ENCODE measurements at regions not wholly inside any gene's neighbourhood (a gene's known extent, or its start where the extent isn't known, plus 50 kb on each side); places are given as distances from the start of the nearest gene placed in this dataset.
A peak's percentile ranks its signal among the peaks of the same experiment; 100 is the strongest.

GRCh38 chr13:88590574-88590973, 919.4 kb downstream of the SLITRK5 start:
- WGBS, 3 donors = 6 to 37% (median 13%) methylated on average over 1 of the region's 1 CpG
- Histone ChIP-seq H3K36me3 (ENCODE audit: control insufficient read depth in 3 of 3, insufficient read depth in 2 of 3, low read depth in 1 of 3, low read length in 3 of 3) (no peaks in the 10 kb centered on the region), H3K4me1 (ENCODE audit: control insufficient read depth in 3 of 3, insufficient read depth in 2 of 3, low read depth in 1 of 3, low read length in 2 of 3) (no peaks in the 10 kb centered on the region), H3K27me3 (ENCODE audit: control insufficient read depth in 3 of 3, insufficient read depth in 3 of 3, low read length in 3 of 3) (no peaks in the 10 kb centered on the region), H3K4me3 (ENCODE audit: low read depth in 1 of 3, low read length in 3 of 3) (no peak overlapping the region), H3K27ac (ENCODE audit: low read depth in 1 of 3, low read length in 2 of 3) (no peak overlapping the region), H3K9me3 (ENCODE audit: control insufficient read depth in 2 of 2, insufficient read depth in 1 of 2, low read depth in 1 of 2, low read length in 1 of 2) (peaks cover 0 to 17% of the 10 kb centered on the region in 2 donors)
- peak; percentile 70 for FAIRE-seq
- DNase-seq = no peak

GRCh38 chr13:88592105-88592504, 920.9 kb downstream of the SLITRK5 start:
- Histone ChIP-seq H3K4me3 (ENCODE audit: low read depth in 1 of 3, low read length in 3 of 3) (no peak overlapping the region), H3K27ac (ENCODE audit: low read depth in 1 of 3, low read length in 2 of 3) (no peak overlapping the region), H3K36me3 (ENCODE audit: control insufficient read depth in 3 of 3, insufficient read depth in 2 of 3, low read depth in 1 of 3, low read length in 3 of 3) (no peaks in the 10 kb centered on the region), H3K9me3 (ENCODE audit: control insufficient read depth in 2 of 2, insufficient read depth in 1 of 2, low read depth in 1 of 2, low read length in 1 of 2) (peaks cover 0 to 17% of the 10 kb centered on the region in 2 donors), H3K4me1 (ENCODE audit: control insufficient read depth in 3 of 3, insufficient read depth in 2 of 3, low read depth in 1 of 3, low read length in 2 of 3) (no peaks in the 10 kb centered on the region), H3K27me3 (ENCODE audit: control insufficient read depth in 3 of 3, insufficient read depth in 3 of 3, low read length in 3 of 3) (no peaks in the 10 kb centered on the region)
- DNase-seq (no peak), FAIRE-seq (no peak)
- WGBS, 3 donors = 81 to 86% (median 84%) methylated on average over 1 of the region's 1 CpG

GRCh38 chr13:88601949-88602348, 930.8 kb downstream of the SLITRK5 start:
- H3K27ac ChIP-seq (ENCODE audit: low read depth in 1 of 3, low read length in 2 of 3) = no peak overlapping the region
- DNase-seq (no peak), FAIRE-seq (no peak)
- no peaks in the 10 kb centered on the region for H3K36me3 ChIP-seq (ENCODE audit: control insufficient read depth in 3 of 3, insufficient read depth in 2 of 3, low read depth in 1 of 3, low read length in 3 of 3)
- no peaks in the 10 kb centered on the region for H3K27me3 ChIP-seq (ENCODE audit: control insufficient read depth in 3 of 3, insufficient read depth in 3 of 3, low read length in 3 of 3)
- H3K4me3 ChIP-seq (ENCODE audit: low read depth in 1 of 3, low read length in 3 of 3) = no peak overlapping the region
- peaks cover 0 to 2% of the 10 kb centered on the region in 2 donors for H3K9me3 ChIP-seq (ENCODE audit: control insufficient read depth in 2 of 2, insufficient read depth in 1 of 2, low read depth in 1 of 2, low read length in 1 of 2)
- no peaks in the 10 kb centered on the region for H3K4me1 ChIP-seq (ENCODE audit: control insufficient read depth in 3 of 3, insufficient read depth in 2 of 3, low read depth in 1 of 3, low read length in 2 of 3)
- WGBS, 3 donors = 62 to 79% (median 72%) methylated on average over 2 of the region's 2 CpGs

GRCh38 chr13:88602786-88603777, 931.9 kb downstream of the SLITRK5 start:
- Histone ChIP-seq H3K9me3 (ENCODE audit: control insufficient read depth in 2 of 2, insufficient read depth in 1 of 2, low read depth in 1 of 2, low read length in 1 of 2) (peaks cover 0 to 2% of the 10 kb centered on the region in 2 donors), H3K27me3 (ENCODE audit: control insufficient read depth in 3 of 3, insufficient read depth in 3 of 3, low read length in 3 of 3) (no peaks in the 10 kb centered on the region), H3K4me3 (ENCODE audit: low read depth in 1 of 3, low read length in 3 of 3) (no peak overlapping the region), H3K36me3 (ENCODE audit: control insufficient read depth in 3 of 3, insufficient read depth in 2 of 3, low read depth in 1 of 3, low read length in 3 of 3) (no peaks in the 10 kb centered on the region), H3K4me1 (ENCODE audit: control insufficient read depth in 3 of 3, insufficient read depth in 2 of 3, low read depth in 1 of 3, low read length in 2 of 3) (no peaks in the 10 kb centered on the region), H3K27ac (ENCODE audit: low read depth in 1 of 3, low read length in 2 of 3) (no peak overlapping the region)
- WGBS, 3 donors = 61 to 68% (median 65%) methylated on average over 5 of the region's 5 CpGs
- no peak for DNase-seq
- FAIRE-seq = no peak

GRCh38 chr13:88617176-88617575, 946.0 kb downstream of the SLITRK5 start:
- H3K27ac ChIP-seq (ENCODE audit: low read depth in 1 of 3, low read length in 2 of 3) = no peak overlapping the region
- FAIRE-seq (no peak), DNase-seq (no peak)
- no peaks in the 10 kb centered on the region for H3K27me3 ChIP-seq (ENCODE audit: control insufficient read depth in 3 of 3, insufficient read depth in 3 of 3, low read length in 3 of 3)
- WGBS, 3 donors = 15 to 52% (median 23%) methylated on average over 3 of the region's 3 CpGs
- no peaks in the 10 kb centered on the region for H3K36me3 ChIP-seq (ENCODE audit: control insufficient read depth in 3 of 3, insufficient read depth in 2 of 3, low read depth in 1 of 3, low read length in 3 of 3)
- H3K9me3 ChIP-seq (ENCODE audit: control insufficient read depth in 2 of 2, insufficient read depth in 1 of 2, low read depth in 1 of 2, low read length in 1 of 2) = no peaks in the 10 kb centered on the region
- H3K4me1 ChIP-seq (ENCODE audit: control insufficient read depth in 3 of 3, insufficient read depth in 2 of 3, low read depth in 1 of 3, low read length in 2 of 3) = no peaks in the 10 kb centered on the region
- no peak overlapping the region for H3K4me3 ChIP-seq (ENCODE audit: low read depth in 1 of 3, low read length in 3 of 3)

- no peaks in the 10 kb centered on the region for H3K4me1 ChIP-seq (ENCODE audit: control insufficient read depth in 3 of 3, insufficient read depth in 2 of 3, low read depth in 1 of 3, low read length in 2 of 3)
- H3K27ac ChIP-seq (ENCODE audit: low read depth in 1 of 3, low read length in 2 of 3) = no peak overlapping the region
- peaks cover 0 to 2% of the 10 kb centered on the region in 2 donors for H3K9me3 ChIP-seq (ENCODE audit: control insufficient read depth in 2 of 2, insufficient read depth in 1 of 2, low read depth in 1 of 2, low read length in 1 of 2)
- no peaks in the 10 kb centered on the region for H3K27me3 ChIP-seq (ENCODE audit: control insufficient read depth in 3 of 3, insufficient read depth in 3 of 3, low read length in 3 of 3)
- H3K36me3 ChIP-seq (ENCODE audit: control insufficient read depth in 3 of 3, insufficient read depth in 2 of 3, low read depth in 1 of 3, low read length in 3 of 3) = no peaks in the 10 kb centered on the region
- DNase-seq = no peak
- no peak overlapping the region for H3K4me3 ChIP-seq (ENCODE audit: low read depth in 1 of 3, low read length in 3 of 3)
- WGBS, 3 donors = 67 to 86% (median 77%) methylated on average over 2 of the region's 2 CpGs
- no peak for FAIRE-seq
These were observed 951.3 kb downstream of the SLITRK5 start for GRCh38 chr13:88622362-88622973.

- WGBS, 3 donors = 70 to 98% (median 82%) methylated on average over 2 of the region's 2 CpGs
- no peak for DNase-seq
- no peaks in the 10 kb centered on the region for H3K4me1 ChIP-seq (ENCODE audit: control insufficient read depth in 3 of 3, insufficient read depth in 2 of 3, low read depth in 1 of 3, low read length in 2 of 3)
- no peak overlapping the region for H3K27ac ChIP-seq (ENCODE audit: low read depth in 1 of 3, low read length in 2 of 3)
- no peak overlapping the region for H3K4me3 ChIP-seq (ENCODE audit: low read depth in 1 of 3, low read length in 3 of 3)
- no peaks in the 10 kb centered on the region for H3K27me3 ChIP-seq (ENCODE audit: control insufficient read depth in 3 of 3, insufficient read depth in 3 of 3, low read length in 3 of 3)
- no peak for FAIRE-seq
- no peaks in the 10 kb centered on the region for H3K36me3 ChIP-seq (ENCODE audit: control insufficient read depth in 3 of 3, insufficient read depth in 2 of 3, low read depth in 1 of 3, low read length in 3 of 3)
- H3K9me3 ChIP-seq (ENCODE audit: control insufficient read depth in 2 of 2, insufficient read depth in 1 of 2, low read depth in 1 of 2, low read length in 1 of 2) = peaks cover 0 to 2% of the 10 kb centered on the region in 2 donors
These were observed 952.0 kb downstream of the SLITRK5 start for GRCh38 chr13:88623150-88623549.

- WGBS, 3 donors = 34 to 52% (median 47%) methylated on average over 3 of the region's 3 CpGs
- H3K27me3 ChIP-seq (ENCODE audit: control insufficient read depth in 3 of 3, insufficient read depth in 3 of 3, low read length in 3 of 3) = no peaks in the 10 kb centered on the region
- peaks cover 0 to 2% of the 10 kb centered on the region in 2 donors for H3K9me3 ChIP-seq (ENCODE audit: control insufficient read depth in 2 of 2, insufficient read depth in 1 of 2, low read depth in 1 of 2, low read length in 1 of 2)
- H3K36me3 ChIP-seq (ENCODE audit: control insufficient read depth in 3 of 3, insufficient read depth in 2 of 3, low read depth in 1 of 3, low read length in 3 of 3) = no peaks in the 10 kb centered on the region
- H3K4me3 ChIP-seq (ENCODE audit: low read depth in 1 of 3, low read length in 3 of 3) = no peak overlapping the region
- DNase-seq (no peak), FAIRE-seq (no peak)
- no peaks in the 10 kb centered on the region for H3K4me1 ChIP-seq (ENCODE audit: control insufficient read depth in 3 of 3, insufficient read depth in 2 of 3, low read depth in 1 of 3, low read length in 2 of 3)
- H3K27ac ChIP-seq (ENCODE audit: low read depth in 1 of 3, low read length in 2 of 3) = no peak overlapping the region
These were observed 955.9 kb downstream of the SLITRK5 start for GRCh38 chr13:88627071-88627470.

All from small intestine (tissue), 7 donors.